Left kidney (tissue), 1 donor: ENCODE measurements at regions not wholly inside any gene's neighbourhood (a gene's known extent, or its start where the extent isn't known, plus 50 kb on each side); places are given as distances from the start of the nearest gene placed in this dataset.
"Not testable (repeated sequence)": the region's sequence is repeated elsewhere in the genome, so short reads cannot be mapped to it uniquely, and the experiment has no call there.

Experiments used
- DNase-seq: peaks from one replicate; pipeline ENCODE4 v3.0.0-alpha.2; 2013

DNA sequence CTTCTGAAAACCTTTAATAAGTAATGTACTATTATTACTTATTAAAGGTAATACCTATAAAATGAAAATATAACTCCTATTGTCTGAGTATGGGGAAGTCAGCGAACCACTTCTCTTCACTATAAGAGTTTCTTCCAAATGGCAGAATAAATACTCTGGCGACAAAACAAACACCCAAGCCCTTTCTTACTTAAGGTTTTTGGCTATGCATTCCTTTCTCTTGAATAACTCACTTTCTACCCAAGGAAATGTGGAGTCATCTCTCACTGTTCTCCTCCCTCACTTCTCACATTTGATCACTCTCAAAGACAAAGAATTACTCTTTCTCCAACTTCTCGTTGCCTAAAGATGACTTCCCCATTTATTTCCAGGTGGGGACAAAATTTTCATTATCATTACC, 816.8 kb upstream of the CRIM1 start:
- no peak for DNase-seq

- no peak for DNase-seq
Measured at GRCh38 chr2:35530615-35531135, 824.9 kb upstream of the CRIM1 start.

- no peak for DNase-seq
Measured at GRCh38 chr2:35526741-35527140, 828.8 kb upstream of the CRIM1 start.

DNA sequence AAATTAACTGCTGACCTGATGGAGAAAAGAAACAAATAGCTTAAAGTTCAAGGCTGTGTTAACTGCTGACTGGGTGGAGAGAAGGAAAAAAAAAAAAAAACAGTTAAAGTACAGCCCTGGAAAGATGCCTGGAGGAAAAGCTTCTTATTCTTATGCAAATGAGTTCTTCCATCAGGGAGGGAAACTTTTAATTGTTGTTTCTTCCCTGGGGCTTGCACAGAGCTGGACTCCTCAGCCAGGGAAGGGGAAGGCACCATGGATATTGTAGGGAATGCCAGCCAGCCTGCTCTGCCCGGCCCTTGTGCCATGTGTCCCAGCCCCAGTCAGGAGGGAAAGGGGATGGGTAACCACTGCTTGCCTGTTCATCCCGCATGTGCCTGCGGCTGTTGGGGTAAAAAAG, 833.1 kb upstream of the CRIM1 start:
- no peak for DNase-seq

DNA sequence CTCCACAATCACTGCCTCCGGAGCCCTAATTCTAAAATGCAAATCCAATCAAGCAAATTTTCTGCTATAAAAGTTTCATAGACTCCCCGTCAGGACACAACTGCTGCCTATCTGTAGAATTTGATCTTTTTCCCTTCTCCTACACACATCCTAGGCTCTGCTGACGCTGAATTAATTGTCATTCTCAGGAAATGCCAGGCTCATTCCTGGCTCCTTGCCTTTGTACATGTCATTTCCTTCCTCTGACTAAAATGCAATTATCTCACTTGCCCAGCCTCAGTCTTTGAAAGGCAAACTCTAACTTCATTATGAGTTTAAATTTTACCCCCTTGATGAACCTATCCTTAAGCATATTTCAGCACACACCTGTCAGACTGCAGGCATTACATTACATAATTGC, 844.9 kb upstream of the CRIM1 start:
- DNase-seq = no peak

GRCh38 chr2:35508601-35509000, 847.0 kb upstream of the CRIM1 start:
- DNase-seq = no peak

DNA sequence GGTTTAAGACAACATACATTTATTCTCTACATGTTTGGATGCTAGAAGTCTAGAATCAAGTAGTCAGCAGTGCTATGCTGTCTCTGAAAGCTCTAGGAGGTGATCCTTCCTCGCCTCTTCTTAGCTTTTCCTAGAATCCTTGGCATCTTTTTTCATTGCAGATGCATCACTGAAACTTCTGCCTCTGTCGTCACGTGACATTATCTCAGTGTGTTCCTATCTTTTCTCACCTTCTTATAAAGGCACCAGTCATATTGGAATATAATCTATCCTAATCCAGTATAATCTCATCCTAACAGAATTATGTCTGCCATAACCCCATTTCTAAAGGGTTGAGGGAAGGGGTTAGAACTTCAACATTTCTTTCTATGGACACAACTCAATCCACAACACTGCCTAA, 851.2 kb upstream of the CRIM1 start:
- no peak for DNase-seq

DNA sequence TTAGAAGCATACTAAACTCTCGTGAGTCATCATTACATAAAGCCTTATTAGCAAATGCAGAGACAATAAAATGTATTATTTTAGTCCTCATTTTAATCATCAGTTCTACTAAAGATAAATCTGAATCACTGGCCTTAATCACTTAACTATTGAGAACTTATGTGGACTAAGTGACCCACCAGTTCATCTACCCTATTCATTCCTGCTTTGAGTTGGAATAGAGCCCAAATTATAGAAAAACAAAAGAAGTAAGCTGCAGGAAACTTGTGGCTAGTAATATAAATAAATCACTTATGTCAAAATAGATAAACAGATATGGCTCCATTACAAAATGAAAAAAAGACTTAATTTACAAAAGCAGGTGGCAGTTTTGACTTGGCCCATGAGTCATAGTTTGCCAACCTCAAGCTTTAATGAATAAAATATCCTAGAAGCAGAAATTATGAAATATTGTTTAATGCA, 851.8 kb upstream of the CRIM1 start:
- DNase-seq = no peak

DNA sequence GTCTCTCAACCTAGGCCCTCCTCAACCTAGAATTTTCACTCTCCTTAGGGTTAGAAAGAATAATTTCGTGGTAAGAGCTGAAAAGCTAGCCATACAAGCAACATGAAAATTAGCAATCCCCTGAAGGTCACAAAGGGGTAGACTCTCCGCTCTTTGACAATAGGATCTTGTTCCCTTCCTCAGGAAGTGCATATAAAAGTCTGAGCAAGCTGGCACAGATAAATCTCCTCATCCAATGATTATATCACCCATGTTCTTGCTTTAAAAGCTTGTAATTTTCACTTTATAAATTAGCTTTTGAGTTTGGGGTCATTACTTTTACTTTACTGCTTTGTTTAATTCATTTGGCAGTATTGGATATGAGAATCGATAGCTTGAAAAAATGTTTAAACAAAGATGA, 852.3 kb upstream of the CRIM1 start:
- DNase-seq = no peak

- DNase-seq = no peak
Measured at GRCh38 chr2:35501076-35501475, 854.5 kb upstream of the CRIM1 start.

GRCh38 chr2:35496022-35496421, 859.6 kb upstream of the CRIM1 start:
- no peak for DNase-seq

- DNase-seq = no peak
Measured at GRCh38 chr2:35495182-35495581, 860.4 kb upstream of the CRIM1 start.

GRCh38 chr2:35478121-35478520, 877.5 kb upstream of the CRIM1 start:
- DNase-seq = not testable (repeated sequence)

GRCh38 chr2:35468245-35468644, 887.3 kb upstream of the CRIM1 start:
- DNase-seq = no peak

GRCh38 chr2:35463805-35464596, 891.6 kb upstream of the CRIM1 start:
- DNase-seq = no peak

DNA sequence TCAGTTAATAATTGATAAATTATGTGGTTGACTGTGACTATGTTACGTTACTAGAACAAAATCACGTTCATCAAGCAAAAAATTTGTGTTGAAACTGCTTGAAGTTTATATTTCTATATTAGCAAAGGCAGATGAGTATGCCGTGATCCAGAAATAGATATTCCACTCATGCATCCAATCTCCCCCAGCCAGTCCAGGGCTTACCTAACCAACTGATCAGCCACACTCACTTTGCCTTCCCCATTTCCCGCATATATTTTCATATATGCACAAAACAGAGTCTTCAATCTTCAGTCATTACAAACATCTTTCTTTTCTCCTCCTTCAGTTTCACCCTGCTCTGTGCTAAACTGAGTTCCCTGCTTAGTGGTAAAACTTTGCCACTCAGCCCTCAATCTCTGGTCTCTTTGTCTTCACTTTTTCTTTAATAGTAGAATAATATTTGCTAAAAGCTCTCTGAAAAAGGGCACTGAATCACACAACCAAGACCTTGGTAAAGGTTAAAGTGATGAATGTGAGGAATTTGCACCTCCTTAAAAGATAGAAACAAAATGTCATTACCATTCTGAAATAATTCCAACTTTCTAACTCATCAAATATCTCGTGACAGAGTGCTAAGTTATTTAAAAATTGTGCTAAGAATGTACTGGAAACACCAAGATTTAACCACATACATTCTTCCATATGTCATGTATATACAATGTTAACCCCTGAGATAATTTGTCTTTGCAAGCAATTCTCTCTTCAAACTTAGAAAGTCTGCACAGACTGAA, 893.2 kb upstream of the CRIM1 start:
- DNase-seq = no peak

GRCh38 chr2:35461406-35461805, 894.2 kb upstream of the CRIM1 start:
- DNase-seq = no peak

DNA sequence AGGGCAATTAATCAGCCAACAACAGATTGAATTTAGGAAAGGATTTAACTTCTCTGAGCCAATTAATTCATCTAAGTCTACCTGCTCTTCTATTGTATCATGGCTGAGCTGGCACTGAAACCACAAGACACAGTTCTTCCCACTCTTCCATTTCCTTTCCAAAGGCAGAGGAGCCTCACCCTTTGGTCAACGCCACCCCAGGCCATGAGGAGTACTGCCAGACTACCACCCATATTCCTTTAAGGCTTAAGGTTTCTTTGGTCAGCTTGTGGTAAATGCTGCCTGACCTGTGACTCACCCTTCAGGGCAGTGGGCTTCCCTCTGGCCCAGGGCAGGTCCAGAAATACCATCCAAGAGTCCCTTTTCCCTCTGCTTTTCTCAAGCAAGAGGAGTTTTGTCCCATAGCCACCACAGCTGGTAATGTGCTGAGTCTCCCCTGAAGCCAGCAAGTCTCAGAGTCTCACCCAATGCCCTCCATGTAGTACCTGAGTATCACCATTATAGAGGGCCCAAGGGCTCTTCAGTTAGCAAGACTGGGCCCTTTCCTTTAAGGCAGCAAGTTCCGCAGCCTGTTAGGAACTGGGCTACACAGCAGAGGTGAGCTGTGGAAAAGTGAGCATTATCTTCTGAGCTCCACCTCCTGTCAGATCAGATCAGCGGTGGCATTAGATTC, 900.5 kb upstream of the CRIM1 start:
- DNase-seq = no peak

- DNase-seq = no peak
Measured at GRCh38 chr2:35447821-35448220, 907.8 kb upstream of the CRIM1 start.

DNA sequence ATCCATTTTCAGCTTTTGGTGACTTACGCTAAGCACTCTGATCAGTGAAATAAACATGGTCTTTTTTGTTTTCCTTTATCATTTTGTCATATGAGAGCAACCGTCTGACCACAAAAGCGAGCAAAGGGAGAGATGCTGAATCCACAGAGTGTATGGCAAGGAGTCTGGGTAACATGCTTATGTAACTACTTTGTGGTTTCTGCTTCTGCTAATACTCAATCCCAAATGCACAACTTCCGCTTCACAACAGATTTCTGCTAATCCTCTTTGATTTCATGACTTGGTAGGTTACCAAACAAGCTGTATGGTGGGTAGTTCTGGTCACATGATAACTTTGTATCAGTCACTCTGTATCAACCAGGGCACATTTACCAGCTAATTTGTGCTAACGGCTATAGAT, 908.4 kb upstream of the CRIM1 start:
- DNase-seq = no peak

DNA sequence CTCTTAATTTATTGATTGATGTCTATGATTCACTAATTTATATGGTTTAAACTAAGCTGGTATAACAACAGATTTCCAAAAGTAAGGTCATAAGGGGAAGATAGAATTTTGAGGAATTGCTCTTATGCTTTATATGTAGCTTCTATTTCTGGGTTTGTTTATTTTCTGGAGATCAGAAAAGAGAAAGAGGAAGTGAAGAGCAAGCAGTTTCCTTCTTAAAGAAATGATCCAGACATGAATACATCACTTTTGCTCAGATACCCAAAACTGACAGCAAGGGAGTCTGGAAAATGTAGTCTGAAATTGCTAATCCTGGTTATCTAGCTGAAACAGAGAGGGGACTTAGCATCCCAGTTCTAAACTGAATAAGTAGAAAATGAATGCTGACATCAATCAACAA, 912.5 kb upstream of the CRIM1 start:
- no peak for DNase-seq

DNA sequence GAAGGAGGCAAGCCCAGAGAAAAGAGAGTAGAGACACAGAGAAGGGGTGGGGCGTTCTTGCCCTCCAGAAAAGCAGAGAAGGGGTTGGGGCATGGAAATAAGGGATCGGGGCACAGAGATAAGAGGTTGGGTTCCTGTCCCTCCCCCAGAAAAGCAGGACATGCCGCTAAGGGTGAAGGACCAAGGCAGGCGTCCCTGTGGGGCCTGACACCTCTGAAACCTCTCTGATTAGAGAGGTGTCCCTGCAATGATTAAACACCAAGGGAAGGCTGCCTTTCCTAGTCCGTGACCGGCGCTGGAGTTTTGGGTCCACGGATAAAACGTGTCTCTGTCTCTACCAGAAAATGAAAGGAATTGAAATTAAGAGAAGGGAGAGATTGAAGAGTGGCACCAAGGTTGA, 914.0 kb upstream of the CRIM1 start:
- DNase-seq = not testable (repeated sequence)

GRCh38 chr2:35440308-35440707, 915.3 kb upstream of the CRIM1 start:
- not testable (repeated sequence) for DNase-seq
